22Rv1 (cell line): ENCODE measurements at regions not wholly inside any gene's neighbourhood (a gene's known extent, or its start where the extent isn't known, plus 50 kb on each side); places are given as distances from the start of the nearest gene placed in this dataset.

Source experiments
- H3K27ac ChIP-seq: fragments of 450-650 bp; 2 replicates; pipeline ENCODE4 v1.5.1; 2017
- ZFX ChIP-seq: fragments of 450-650 bp; IDR thresholded peaks from 2 replicates; pipeline ENCODE4 v1.6.1; 2017; ENCODE audit warnings: antibody characterized with exemption, borderline replicate concordance
- TF ChIP-seq, protein P1 (sequence below): fragments of 450-650 bp; IDR thresholded peaks from 2 replicates; pipeline ENCODE4 v1.5.1; 2017; ENCODE audit warnings: mild to moderate bottlenecking

DNA sequence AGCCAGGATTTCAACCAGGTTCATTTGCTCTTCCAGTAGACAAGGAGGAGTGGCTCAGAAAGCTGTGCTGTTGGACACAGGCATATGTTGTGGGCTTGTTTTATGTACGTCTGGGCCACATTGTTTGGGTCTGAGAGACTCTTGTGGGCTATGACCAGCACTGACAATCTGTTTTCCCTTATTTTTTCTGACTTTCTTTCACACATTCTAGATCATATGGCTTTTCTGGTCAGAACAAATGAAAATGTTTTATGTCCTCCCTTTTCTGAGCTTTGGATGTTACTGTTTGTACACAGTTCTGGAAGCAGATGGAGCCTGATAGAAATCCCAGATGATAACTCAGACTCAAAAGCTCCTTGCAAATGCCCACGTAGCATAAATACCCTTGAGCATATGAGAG is 85.8 kb upstream of the RGMA start:
- TF ChIP-seq ZFX, result no peak
- TF ChIP-seq, protein P1, sequence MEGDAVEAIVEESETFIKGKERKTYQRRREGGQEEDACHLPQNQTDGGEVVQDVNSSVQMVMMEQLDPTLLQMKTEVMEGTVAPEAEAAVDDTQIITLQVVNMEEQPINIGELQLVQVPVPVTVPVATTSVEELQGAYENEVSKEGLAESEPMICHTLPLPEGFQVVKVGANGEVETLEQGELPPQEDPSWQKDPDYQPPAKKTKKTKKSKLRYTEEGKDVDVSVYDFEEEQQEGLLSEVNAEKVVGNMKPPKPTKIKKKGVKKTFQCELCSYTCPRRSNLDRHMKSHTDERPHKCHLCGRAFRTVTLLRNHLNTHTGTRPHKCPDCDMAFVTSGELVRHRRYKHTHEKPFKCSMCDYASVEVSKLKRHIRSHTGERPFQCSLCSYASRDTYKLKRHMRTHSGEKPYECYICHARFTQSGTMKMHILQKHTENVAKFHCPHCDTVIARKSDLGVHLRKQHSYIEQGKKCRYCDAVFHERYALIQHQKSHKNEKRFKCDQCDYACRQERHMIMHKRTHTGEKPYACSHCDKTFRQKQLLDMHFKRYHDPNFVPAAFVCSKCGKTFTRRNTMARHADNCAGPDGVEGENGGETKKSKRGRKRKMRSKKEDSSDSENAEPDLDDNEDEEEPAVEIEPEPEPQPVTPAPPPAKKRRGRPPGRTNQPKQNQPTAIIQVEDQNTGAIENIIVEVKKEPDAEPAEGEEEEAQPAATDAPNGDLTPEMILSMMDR, result no peak

DNA sequence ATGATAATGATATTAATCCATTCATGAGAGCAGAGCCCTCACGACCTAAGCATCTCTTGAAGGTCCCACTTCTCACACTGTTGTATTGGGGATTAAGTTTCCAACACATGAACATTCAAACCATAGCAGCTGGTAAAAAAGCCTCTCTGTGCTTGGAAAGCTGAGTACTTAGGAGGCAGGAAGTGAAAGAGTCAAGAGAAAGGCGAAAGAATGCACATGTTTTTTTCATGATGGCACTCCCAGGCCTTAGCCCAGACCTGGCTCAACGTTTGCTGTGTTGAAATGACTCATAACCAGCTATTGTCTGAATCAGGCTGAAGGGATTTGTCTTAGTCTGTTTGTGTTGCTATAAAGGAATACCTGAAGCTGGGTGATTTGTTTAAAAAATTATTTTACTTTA is 84.4 kb upstream of the RGMA start:
- no peak overlapping the region for H3K27ac ChIP-seq

More for the DNA sequence above, 85.8 kb upstream of the RGMA start:
- no peak overlapping the region for H3K27ac ChIP-seq

DNA sequence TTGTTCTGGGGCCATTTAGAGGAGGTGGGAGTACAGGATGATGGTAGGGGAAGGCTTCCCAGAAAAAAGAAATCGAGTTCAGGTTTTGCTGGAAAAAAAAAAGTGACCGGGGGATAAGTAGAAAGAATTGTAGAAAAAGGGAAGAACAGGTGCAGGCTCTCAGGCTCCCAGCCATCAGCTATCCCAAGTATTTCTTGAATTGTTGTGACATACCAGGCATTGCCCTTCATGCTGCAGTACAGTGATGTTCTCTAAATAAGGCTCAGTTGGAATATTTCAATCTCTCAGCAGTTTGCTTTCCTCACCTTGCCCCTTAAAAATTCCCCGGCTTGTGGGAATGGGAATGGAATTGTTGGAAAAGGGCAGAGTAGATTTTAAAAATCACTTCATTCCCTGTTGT is 82.5 kb upstream of the RGMA start:
- no peak overlapping the region for H3K27ac ChIP-seq
- TF ChIP-seq ZFX, result no peak
- TF ChIP-seq, protein P1, result no peak

More for the DNA sequence above, 84.4 kb upstream of the RGMA start:
- TF ChIP-seq ZFX, result no peak
- TF ChIP-seq, protein P1, result no peak

DNA sequence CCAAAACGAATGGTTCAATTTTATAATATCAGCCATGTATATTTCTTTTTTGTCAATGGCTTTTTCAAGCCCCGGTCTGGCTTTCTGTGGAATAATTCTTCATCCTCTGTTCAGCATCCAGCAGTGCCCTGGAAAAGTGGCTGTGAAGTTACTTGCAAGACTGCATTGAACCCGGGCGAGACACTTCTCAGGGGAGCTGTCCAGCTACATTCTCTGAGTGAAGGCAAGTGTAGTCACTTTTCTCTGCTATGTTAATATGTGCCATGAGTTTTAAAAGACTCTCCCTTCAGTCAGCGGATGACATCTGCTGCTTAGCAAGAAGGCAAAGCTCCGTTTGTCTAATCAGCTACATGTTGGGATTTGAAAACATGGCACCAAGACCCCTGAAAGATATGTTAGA is 81.3 kb upstream of the RGMA start:
- TF ChIP-seq, protein P1, result no peak
- no peak for TF ChIP-seq ZFX
- no peak overlapping the region for H3K27ac ChIP-seq

DNA sequence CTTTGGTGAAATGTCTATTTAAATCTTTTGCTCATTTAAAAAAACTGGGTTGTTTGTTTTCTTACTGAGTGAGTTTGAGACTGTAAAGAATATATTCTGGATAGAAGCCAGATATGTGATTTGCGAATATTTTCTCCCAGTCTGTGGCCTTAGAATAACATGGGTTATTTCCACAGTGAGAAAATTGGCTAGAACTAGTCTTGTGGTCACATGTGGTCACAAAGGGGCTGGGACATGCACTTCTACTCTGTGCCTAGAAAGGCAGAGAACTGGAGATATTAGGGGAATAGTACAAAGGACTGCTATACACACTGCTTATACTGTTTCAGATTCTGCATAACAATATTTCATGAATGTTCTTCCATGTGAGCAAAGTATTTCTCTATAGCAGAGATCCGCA is 79.9 kb upstream of the RGMA start:
- no peak overlapping the region for H3K27ac ChIP-seq
- TF ChIP-seq, protein P1, result no peak
- TF ChIP-seq ZFX, result no peak

DNA sequence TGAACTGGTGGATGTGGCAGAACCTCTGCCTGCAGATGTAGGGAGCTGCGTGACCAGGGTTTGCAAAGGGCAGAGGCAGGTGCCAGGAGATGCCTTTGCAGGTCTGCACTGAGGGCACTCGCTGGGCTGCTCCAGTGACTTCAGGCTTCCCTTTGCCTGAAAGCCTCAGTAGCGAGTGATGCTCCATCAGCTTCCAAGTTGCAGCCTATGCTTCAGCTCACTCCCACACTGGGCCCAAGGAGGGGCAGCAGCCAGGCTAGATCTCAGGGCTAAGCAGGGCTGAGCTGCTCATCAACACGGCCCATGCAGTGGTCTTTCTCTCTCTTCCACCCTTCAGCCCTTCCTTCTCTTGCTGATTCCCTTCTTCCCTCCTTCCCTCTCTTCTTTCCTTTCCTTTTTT is 78.3 kb upstream of the RGMA start:
- no peak overlapping the region for H3K27ac ChIP-seq
- TF ChIP-seq ZFX, result no peak

DNA sequence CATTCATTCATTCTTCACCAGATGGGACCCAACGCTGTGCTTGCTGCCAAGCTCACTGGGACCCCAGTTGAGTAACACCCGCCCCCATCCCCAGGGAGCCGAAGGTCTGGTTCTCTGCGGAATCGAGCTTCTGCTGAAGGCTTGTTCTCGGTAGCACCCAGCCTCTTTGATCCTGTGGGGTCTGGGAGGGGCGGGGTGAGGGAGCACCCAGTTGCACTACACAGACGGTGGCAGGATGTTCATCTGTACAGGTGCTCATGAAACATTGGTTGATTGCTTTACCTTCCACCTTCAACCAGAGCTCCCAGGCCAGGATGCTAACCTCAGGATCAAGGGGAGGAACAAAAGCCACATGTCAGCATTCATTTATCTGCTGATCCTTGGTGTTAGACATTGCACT is 77.7 kb upstream of the RGMA start:
- no peak overlapping the region for H3K27ac ChIP-seq

More for the DNA sequence above, 77.7 kb upstream of the RGMA start:
- no peak for TF ChIP-seq ZFX
- TF ChIP-seq, protein P1, result no peak
